ENCODE measurements at regions not wholly inside any gene's neighbourhood (a gene's known extent, or its start where the extent isn't known, plus 50 kb on each side); places are given as distances from the start of the nearest gene placed in this dataset.
A peak's percentile ranks its signal among the peaks of the same experiment; 100 is the strongest.

GRCh38 chr5:139743001-139743771 is 52.4 kb upstream of the PSD2 start:
- Histone ChIP-seq H3K36me3 (no peaks in the 10 kb centered on the region), H3K4me3 (no peak overlapping the region), H3K27ac (peak overlapping the region in 2 of 4 donors; percentile 12 to 17), H3K9me3 (no peaks in the 10 kb centered on the region), H3K27me3 (peaks cover 0 to 2% of the 10 kb centered on the region in 2 donors), H3K4me1 (peaks cover 0 to 66% (median 31%) of the 10 kb centered on the region in 4 donors)
- 78 to 80% methylated on average over 9 of the region's 9 CpGs for WGBS, 2 donors
- TF ChIP-seq EP300 (IDR thresholded peaks at IDR 0.05), result no peak
- TF ChIP-seq POLR2A (IDR thresholded peaks at IDR 0.05), result no peak
- TF ChIP-seq CTCF (IDR thresholded peaks at IDR 0.05), result no peak
- no peak for DNase-seq (ENCODE audit: low spot score in 2 of 2)

GRCh38 chr5:139743804-139744203 is 51.8 kb upstream of the PSD2 start:
- WGBS, 2 donors, result 83 to 88% methylated on average over 2 of the region's 2 CpGs
- no peaks in the 10 kb centered on the region for H3K36me3 ChIP-seq
- peaks cover 0 to 66% (median 28%) of the 10 kb centered on the region in 4 donors for H3K4me1 ChIP-seq
- no peak overlapping the region for H3K4me3 ChIP-seq
- peak overlapping the region in 2 of 4 donors; percentile 87 to 92 for H3K27ac ChIP-seq
- no peak for TF ChIP-seq POLR2A (IDR thresholded peaks at IDR 0.05)
- TF ChIP-seq CTCF (IDR thresholded peaks at IDR 0.05), result no peak
- no peak for TF ChIP-seq EP300 (IDR thresholded peaks at IDR 0.05)
- no peaks in the 10 kb centered on the region for H3K9me3 ChIP-seq
- peaks cover 0 to 6% of the 10 kb centered on the region in 2 donors for H3K27me3 ChIP-seq
- DNase-seq (ENCODE audit: low spot score in 2 of 2), result no peak

- Histone ChIP-seq H3K4me1 (peaks cover 0 to 61% (median 28%) of the 10 kb centered on the region in 4 donors), H3K36me3 (no peaks in the 10 kb centered on the region), H3K4me3 (no peak overlapping the region), H3K9me3 (no peaks in the 10 kb centered on the region), H3K27ac (peak overlapping the region in 3 of 4 donors; percentile 76 to 92 (median 87)), H3K27me3 (peaks cover 0 to 6% of the 10 kb centered on the region in 2 donors)
- no peak for DNase-seq (ENCODE audit: low spot score in 2 of 2)
- TF ChIP-seq CTCF (IDR thresholded peaks at IDR 0.05), result no peak
- TF ChIP-seq POLR2A (IDR thresholded peaks at IDR 0.05), result no peak
- no peak for TF ChIP-seq EP300 (IDR thresholded peaks at IDR 0.05)
- 79 to 80% methylated on average over 11 to 12 of the region's 12 CpGs for WGBS, 2 donors
These were observed 51.0 kb upstream of the PSD2 start for GRCh38 chr5:139744471-139745131.

GRCh38 chr5:139745132-139745799 is 50.3 kb upstream of the PSD2 start:
- peak; percentile 20 to 22 for DNase-seq (ENCODE audit: low spot score in 2 of 2)
- TF ChIP-seq POLR2A (IDR thresholded peaks at IDR 0.05) (no peak), EP300 (IDR thresholded peaks at IDR 0.05) (peak in 1 of 2 donors; percentile 54)
- no peaks in the 10 kb centered on the region for H3K9me3 ChIP-seq
- no peaks in the 10 kb centered on the region for H3K36me3 ChIP-seq
- 26 to 34% methylated on average over 15 to 16 of the region's 17 CpGs for WGBS, 2 donors
- H3K4me1 ChIP-seq, result peaks cover 0 to 55% (median 28%) of the 10 kb centered on the region in 4 donors
- peak overlapping the region; percentile 4 to 92 (median 82) for H3K27ac ChIP-seq
- no peak overlapping the region for H3K4me3 ChIP-seq
- H3K27me3 ChIP-seq, result peaks cover 0 to 6% of the 10 kb centered on the region in 2 donors

- H3K27me3 ChIP-seq, result peaks cover 0 to 6% of the 10 kb centered on the region in 2 donors
- peak; percentile 38 to 63 for DNase-seq (ENCODE audit: low spot score in 2 of 2)
- H3K9me3 ChIP-seq, result no peaks in the 10 kb centered on the region
- peaks cover 0 to 50% (median 27%) of the 10 kb centered on the region in 4 donors for H3K4me1 ChIP-seq
- 8 to 10% methylated on average over 33 to 43 of the region's 44 CpGs for WGBS, 2 donors
- H3K27ac ChIP-seq, result peak overlapping the region; percentile 4 to 92 (median 82)
- TF ChIP-seq POLR2A (IDR thresholded peaks at IDR 0.05) (peak in 1 of 2 donors; percentile 51), CTCF (IDR thresholded peaks at IDR 0.05) (no peak), EP300 (IDR thresholded peaks at IDR 0.05) (peak in 1 of 2 donors; percentile 72)
- no peaks in the 10 kb centered on the region for H3K36me3 ChIP-seq
- peak overlapping the region; percentile 30 to 55 (median 48) for H3K4me3 ChIP-seq
These were observed 49.6 kb upstream of the PSD2 start for GRCh38 chr5:139745800-139746690.

All from tibial nerve (tissue), 4 donors.